ENCODE measurements at regions not wholly inside any gene's neighbourhood (a gene's known extent, or its start where the extent isn't known, plus 50 kb on each side); places are given as distances from the start of the nearest gene placed in this dataset.
A peak's percentile ranks its signal among the peaks of the same experiment; 100 is the strongest.

DNA sequence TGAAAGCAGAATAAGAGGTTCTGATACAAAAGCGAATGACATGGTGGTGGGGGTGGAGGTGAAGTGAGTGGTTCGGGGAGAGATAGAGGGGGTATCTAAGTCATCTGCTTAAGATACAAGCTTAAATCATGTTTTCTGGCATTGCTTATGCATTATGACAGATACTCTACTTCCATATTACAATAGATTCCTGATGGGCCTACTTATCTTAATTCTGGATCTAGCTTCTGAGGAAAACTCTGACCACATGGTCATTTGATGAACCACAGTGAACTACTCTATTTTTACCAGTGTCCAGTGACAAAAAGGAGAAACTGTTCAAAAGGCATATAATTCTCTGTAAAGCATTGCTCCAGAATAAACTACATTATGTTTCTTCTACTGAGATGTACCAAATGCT, 673.7 kb upstream of the CCDC54 start:
- peak overlapping the region in 1 of 3 experiments; percentile 3 for H3K27ac Mint-ChIP-seq
- no peaks in the 10 kb centered on the region for H3K36me3 Mint-ChIP-seq (ENCODE audit: low read depth)
- no peak overlapping the region for H3K4me3 Mint-ChIP-seq
- peaks cover 7% of the 10 kb centered on the region for H3K4me1 Mint-ChIP-seq
- H3K27me3 Mint-ChIP-seq (ENCODE audit: low read depth): no peaks in the 10 kb centered on the region
- no peak for TF ChIP-seq CTCF (IDR thresholded peaks at IDR 0.05; ENCODE audit: unreplicated experiment in 3 of 3)
- H3K9me3 Mint-ChIP-seq: no peaks in the 10 kb centered on the region

- no peak overlapping the region for H3K27ac Mint-ChIP-seq
- peaks cover 5% of the 10 kb centered on the region for H3K4me1 Mint-ChIP-seq
- H3K4me3 Mint-ChIP-seq: no peak overlapping the region
- no peak for TF ChIP-seq CTCF (IDR thresholded peaks at IDR 0.05; ENCODE audit: unreplicated experiment in 3 of 3)
- H3K9me3 Mint-ChIP-seq: no peaks in the 10 kb centered on the region
- H3K36me3 Mint-ChIP-seq (ENCODE audit: low read depth): no peaks in the 10 kb centered on the region
- H3K27me3 Mint-ChIP-seq (ENCODE audit: low read depth): no peaks in the 10 kb centered on the region
Observed at GRCh38 chr3:106707347-106707746, 669.9 kb upstream of the CCDC54 start.

- Mint-ChIP-seq H3K36me3 (ENCODE audit: low read depth) (no peaks in the 10 kb centered on the region), H3K27me3 (ENCODE audit: low read depth) (no peaks in the 10 kb centered on the region), H3K9me3 (peaks cover 12% of the 10 kb centered on the region), H3K4me3 (no peak overlapping the region), H3K27ac (peak overlapping the region in 2 of 3 experiments; percentile 12 to 48), H3K4me1 (peaks cover 5% of the 10 kb centered on the region)
- TF ChIP-seq CTCF (IDR thresholded peaks at IDR 0.05; ENCODE audit: unreplicated experiment in 3 of 3): no peak
Observed at GRCh38 chr3:106710596-106710995, 666.6 kb upstream of the CCDC54 start.

DNA sequence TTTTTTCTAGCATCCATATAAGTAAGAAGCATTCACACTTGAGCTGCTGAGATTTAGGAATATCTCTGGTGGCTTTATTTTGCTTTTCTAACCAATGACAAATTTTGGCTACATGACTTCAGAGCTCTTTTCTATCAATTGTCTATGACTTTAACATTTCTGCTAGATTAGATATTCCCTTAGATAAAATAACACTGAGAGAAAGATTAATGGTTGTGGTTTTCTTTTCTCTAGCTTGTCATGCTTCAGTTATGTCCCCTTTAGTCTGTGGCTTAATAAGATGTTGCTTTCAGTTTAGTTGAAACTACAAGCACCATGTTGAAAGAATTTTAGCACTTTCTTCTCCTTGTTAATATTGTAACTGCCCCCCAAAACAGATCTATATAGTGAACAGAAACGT, 665.6 kb upstream of the CCDC54 start:
- H3K36me3 Mint-ChIP-seq (ENCODE audit: low read depth): no peaks in the 10 kb centered on the region
- TF ChIP-seq CTCF (IDR thresholded peaks at IDR 0.05; ENCODE audit: unreplicated experiment in 3 of 3): no peak
- no peak overlapping the region for H3K4me3 Mint-ChIP-seq
- H3K27ac Mint-ChIP-seq: peak overlapping the region; percentile 59 to 71 (median 63)
- H3K4me1 Mint-ChIP-seq: peaks cover 5% of the 10 kb centered on the region
- peaks cover 12% of the 10 kb centered on the region for H3K9me3 Mint-ChIP-seq
- H3K27me3 Mint-ChIP-seq (ENCODE audit: low read depth): no peaks in the 10 kb centered on the region

- H3K4me1 Mint-ChIP-seq: peaks cover 5% of the 10 kb centered on the region
- H3K27ac Mint-ChIP-seq: no peak overlapping the region
Observed at GRCh38 chr3:106714400-106714799, 662.8 kb upstream of the CCDC54 start.

More at GRCh38 chr3:106714400-106714799, 662.8 kb upstream of the CCDC54 start:
- Mint-ChIP-seq H3K9me3 (peaks cover 12% of the 10 kb centered on the region), H3K4me3 (no peak overlapping the region), H3K27me3 (ENCODE audit: low read depth) (no peaks in the 10 kb centered on the region), H3K36me3 (ENCODE audit: low read depth) (no peaks in the 10 kb centered on the region)
- no peak for TF ChIP-seq CTCF (IDR thresholded peaks at IDR 0.05; ENCODE audit: unreplicated experiment in 3 of 3)
